ENCODE measurements at regions not wholly inside any gene's neighbourhood (a gene's known extent, or its start where the extent isn't known, plus 50 kb on each side); places are given as distances from the start of the nearest gene placed in this dataset.
"Not testable (repeated sequence)": the region's sequence is repeated elsewhere in the genome, so short reads cannot be mapped to it uniquely, and the experiment has no call there.

DNA sequence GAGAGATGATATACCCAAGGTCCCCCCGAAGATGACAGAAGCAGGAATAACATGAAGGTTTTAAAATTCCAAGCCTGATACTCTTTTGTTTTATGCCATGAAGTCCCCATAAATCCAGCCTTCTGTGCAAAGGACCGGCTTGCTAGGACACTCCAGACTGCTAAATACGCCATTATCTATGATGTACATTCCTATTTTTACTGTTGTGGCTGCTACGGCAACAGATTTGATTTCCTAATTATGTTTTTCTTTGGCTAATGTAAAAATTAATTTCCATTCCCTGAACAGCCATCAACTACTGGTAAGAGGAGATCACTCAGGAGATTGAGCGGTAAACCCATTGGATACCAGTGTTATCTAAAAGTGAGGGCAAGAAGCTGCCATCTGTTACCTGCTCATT is 1090.8 kb downstream of the TYW1 start:
- intact Hi-C loops (cut with DNase I): no loop called here
- Histone ChIP-seq H3K4me1 (no peaks in the 10 kb centered on the region), H3K9me3 (peaks cover 0 to 13% of the 10 kb centered on the region in 2 donors), H3K27me3 (no peaks in the 10 kb centered on the region), H3K27ac (no peak overlapping the region), H3K36me3 (no peaks in the 10 kb centered on the region), H3K4me3 (no peak overlapping the region)
- TF ChIP-seq, protein P1, sequence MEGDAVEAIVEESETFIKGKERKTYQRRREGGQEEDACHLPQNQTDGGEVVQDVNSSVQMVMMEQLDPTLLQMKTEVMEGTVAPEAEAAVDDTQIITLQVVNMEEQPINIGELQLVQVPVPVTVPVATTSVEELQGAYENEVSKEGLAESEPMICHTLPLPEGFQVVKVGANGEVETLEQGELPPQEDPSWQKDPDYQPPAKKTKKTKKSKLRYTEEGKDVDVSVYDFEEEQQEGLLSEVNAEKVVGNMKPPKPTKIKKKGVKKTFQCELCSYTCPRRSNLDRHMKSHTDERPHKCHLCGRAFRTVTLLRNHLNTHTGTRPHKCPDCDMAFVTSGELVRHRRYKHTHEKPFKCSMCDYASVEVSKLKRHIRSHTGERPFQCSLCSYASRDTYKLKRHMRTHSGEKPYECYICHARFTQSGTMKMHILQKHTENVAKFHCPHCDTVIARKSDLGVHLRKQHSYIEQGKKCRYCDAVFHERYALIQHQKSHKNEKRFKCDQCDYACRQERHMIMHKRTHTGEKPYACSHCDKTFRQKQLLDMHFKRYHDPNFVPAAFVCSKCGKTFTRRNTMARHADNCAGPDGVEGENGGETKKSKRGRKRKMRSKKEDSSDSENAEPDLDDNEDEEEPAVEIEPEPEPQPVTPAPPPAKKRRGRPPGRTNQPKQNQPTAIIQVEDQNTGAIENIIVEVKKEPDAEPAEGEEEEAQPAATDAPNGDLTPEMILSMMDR (IDR thresholded peaks at IDR 0.05): no peak
- no peak for DNase-seq (ENCODE audit: low spot score in 2 of 2)

DNA sequence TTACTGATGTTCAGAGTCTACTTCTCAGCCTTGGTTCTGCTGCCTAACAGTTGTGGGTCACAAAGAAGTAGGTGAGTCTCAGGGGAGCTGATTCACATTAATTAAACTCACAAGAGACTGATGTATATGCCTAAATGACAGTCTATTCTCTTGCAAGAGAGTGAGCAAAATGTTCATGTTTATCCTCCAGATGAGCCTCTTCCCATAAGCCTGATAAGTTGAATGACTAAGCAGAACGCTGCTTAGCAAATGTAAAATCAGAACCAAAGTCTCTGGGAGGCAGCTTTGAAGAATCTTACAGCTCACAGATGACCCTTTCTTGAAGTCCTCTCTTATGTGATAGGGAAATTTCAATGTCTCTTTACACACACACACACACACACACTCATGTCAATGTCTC is 1092.2 kb downstream of the TYW1 start:
- Histone ChIP-seq H3K4me1 (no peaks in the 10 kb centered on the region), H3K4me3 (no peak overlapping the region), H3K9me3 (no peaks in the 10 kb centered on the region), H3K36me3 (no peaks in the 10 kb centered on the region), H3K27ac (no peak overlapping the region), H3K27me3 (no peaks in the 10 kb centered on the region)
- TF ChIP-seq, protein P1 (IDR thresholded peaks at IDR 0.05): no peak
- DNase-seq (ENCODE audit: low spot score in 2 of 2): no peak
- intact Hi-C loops (cut with DNase I): no loop called here

DNA sequence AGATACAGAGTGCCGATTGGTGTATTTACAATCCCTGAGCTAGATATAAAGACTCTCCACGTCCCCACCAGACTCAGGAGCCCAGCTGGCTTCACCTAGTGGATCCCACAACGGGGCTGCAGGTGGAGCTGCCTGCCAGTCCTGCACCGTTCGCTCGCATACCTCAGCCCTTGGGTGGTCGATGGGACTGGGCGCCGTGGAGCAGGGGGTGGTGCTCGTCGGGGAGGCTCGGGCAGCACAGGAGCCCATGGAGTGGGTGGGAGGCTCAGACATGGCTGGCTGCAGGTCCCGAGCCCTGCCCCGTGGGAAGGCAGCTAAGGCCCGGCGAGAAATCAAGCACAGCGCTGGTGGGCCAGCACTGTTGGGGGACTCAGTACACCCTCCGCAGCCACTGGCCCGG is 1093.6 kb downstream of the TYW1 start:
- H3K9me3 ChIP-seq; H3K4me1 ChIP-seq; H3K4me3 ChIP-seq; H3K36me3 ChIP-seq; H3K27me3 ChIP-seq; DNase-seq (ENCODE audit: low spot score in 2 of 2); H3K27ac ChIP-seq; intact Hi-C loops (cut with DNase I): not testable (repeated sequence)

DNA sequence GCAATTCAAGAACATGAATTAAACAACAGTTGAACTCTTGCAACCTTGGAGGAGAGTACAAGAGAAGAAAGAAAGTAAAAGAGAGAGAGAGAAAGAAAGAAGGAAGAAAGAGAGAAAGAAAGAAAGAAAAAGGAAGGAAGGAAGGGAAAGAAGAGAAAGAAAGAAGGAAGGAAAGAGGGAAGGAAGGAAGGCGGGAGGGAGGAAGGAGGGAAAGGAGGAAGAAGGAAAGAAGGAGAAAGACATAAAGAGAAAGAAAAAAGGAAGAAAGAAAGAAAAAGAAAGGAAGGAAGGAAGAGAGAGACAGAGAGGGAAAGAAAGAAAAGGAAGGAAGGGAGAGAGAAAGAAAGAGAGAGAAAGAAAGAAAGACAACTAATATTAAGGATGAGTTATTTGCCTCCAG is 1106.7 kb downstream of the TYW1 start:
- no peaks in the 10 kb centered on the region for H3K27me3 ChIP-seq
- intact Hi-C loops (cut with DNase I): no loop called here

DNA sequence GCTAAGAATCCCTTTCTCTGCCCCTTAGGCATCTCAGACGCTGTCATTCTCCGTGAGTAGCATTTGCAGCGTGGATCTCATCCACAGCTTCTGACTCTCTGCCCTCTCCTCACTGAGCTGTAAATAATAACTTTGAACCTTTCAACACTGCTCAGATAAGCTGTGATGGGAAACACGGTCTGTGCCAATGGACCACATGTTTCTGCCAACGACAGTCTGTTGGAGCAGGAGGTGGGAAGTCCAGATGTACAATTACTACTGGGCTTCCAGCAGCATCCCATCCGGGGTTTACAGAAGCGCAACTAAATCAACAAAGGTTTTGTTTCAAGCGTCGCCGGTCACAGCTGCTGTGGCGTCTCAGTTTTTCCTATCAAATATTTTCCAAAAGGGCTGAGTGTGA is 1110.6 kb downstream of the TYW1 start:
- Histone ChIP-seq H3K27me3 (no peaks in the 10 kb centered on the region), H3K36me3 (no peaks in the 10 kb centered on the region), H3K27ac (no peak overlapping the region), H3K4me1 (no peaks in the 10 kb centered on the region), H3K9me3 (no peaks in the 10 kb centered on the region), H3K4me3 (no peak overlapping the region)
- TF ChIP-seq, protein P1 (IDR thresholded peaks at IDR 0.05): no peak
- intact Hi-C loops (cut with DNase I): no loop called here
- DNase-seq (ENCODE audit: low spot score in 2 of 2): no peak

More for the DNA sequence above, 1106.7 kb downstream of the TYW1 start:
- H3K4me3 ChIP-seq: no peak overlapping the region
- H3K9me3 ChIP-seq: no peaks in the 10 kb centered on the region
- H3K36me3 ChIP-seq: no peaks in the 10 kb centered on the region
- H3K4me1 ChIP-seq: no peaks in the 10 kb centered on the region
- H3K27ac ChIP-seq: no peak overlapping the region
- TF ChIP-seq, protein P1 (IDR thresholded peaks at IDR 0.05): no peak
- no peak for DNase-seq (ENCODE audit: low spot score in 2 of 2)

DNA sequence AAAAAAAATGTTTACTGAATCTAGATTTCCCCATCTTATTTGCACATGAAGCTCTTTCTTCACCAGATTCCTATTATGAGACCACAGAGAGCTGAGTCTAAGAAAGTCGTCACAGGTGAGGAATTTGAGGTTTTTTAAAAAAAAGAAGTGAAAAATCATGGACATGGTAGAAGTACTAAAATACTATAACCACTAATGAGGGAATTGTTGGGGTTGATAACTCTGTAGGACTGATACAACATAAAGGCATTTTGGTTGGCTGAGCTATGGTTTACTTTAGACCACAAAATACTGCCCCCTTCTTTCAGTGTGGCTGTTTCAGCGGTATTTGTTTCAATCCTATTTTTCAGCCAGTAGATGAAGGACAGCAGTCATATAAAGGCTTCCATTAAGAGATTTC is 1111.3 kb downstream of the TYW1 start:
- H3K27ac ChIP-seq: no peak overlapping the region
- H3K36me3 ChIP-seq: no peaks in the 10 kb centered on the region
- H3K27me3 ChIP-seq: no peaks in the 10 kb centered on the region
- no peaks in the 10 kb centered on the region for H3K4me1 ChIP-seq
- DNase-seq (ENCODE audit: low spot score in 2 of 2): no peak
- no peaks in the 10 kb centered on the region for H3K9me3 ChIP-seq
- intact Hi-C loops (cut with DNase I): no loop called here
- TF ChIP-seq, protein P1 (IDR thresholded peaks at IDR 0.05): no peak
- H3K4me3 ChIP-seq: no peak overlapping the region
